Stimulated activated naive CD8-positive, alpha-beta T cell treated with anti-CD3 and anti-CD28 coated beads, Interleukin-15, Interleukin-2, amounts not matched to agents 100 U/mL and 50 U/mL, for 24 hours (primary cell): ENCODE measurements at regions not wholly inside any gene's neighbourhood (a gene's known extent, or its start where the extent isn't known, plus 50 kb on each side); places are given as distances from the start of the nearest gene placed in this dataset.

Experiments used
- ATAC-seq: fragments of 150-1000 bp; cut with Tn5 transposase; one replicate; pipeline ENCODE4 v1.10.0; 2021
- DNase-seq: peaks from one replicate; pipeline ENCODE4 v3.0.0; 2021

GRCh38 chr14:104440297-104440956, 139.1 kb upstream of the C14orf180 start:
- no peak for ATAC-seq
- DNase-seq = no peak

- no peak for ATAC-seq
- DNase-seq = no peak
Observed at GRCh38 chr14:104441275-104442106, 138.1 kb upstream of the C14orf180 start.

- no peak for DNase-seq
- ATAC-seq = no peak
Observed at GRCh38 chr14:104442107-104442551, 137.4 kb upstream of the C14orf180 start.

GRCh38 chr14:104442631-104443390, 136.8 kb upstream of the C14orf180 start:
- ATAC-seq (no peak), DNase-seq (no peak)

GRCh38 chr14:104443391-104444158, 136.0 kb upstream of the C14orf180 start:
- peak; percentile 42 for ATAC-seq
- DNase-seq = no peak

- no peak for ATAC-seq
- DNase-seq = no peak
Observed at GRCh38 chr14:104444159-104445030, 135.2 kb upstream of the C14orf180 start.

GRCh38 chr14:104445086-104445485, 134.5 kb upstream of the C14orf180 start:
- no peak for ATAC-seq
- DNase-seq = no peak

- no peak for ATAC-seq
- DNase-seq = no peak
Observed at GRCh38 chr14:104445832-104446381, 133.7 kb upstream of the C14orf180 start.

GRCh38 chr14:104446611-104447010, 133.0 kb upstream of the C14orf180 start:
- ATAC-seq = no peak
- no peak for DNase-seq

- ATAC-seq (no peak), DNase-seq (no peak)
Observed at GRCh38 chr14:104447750-104448149, 131.8 kb upstream of the C14orf180 start.

- ATAC-seq = no peak
Observed at GRCh38 chr14:104448321-104448720, 131.2 kb upstream of the C14orf180 start.

GRCh38 chr14:104448721-104449120, 130.8 kb upstream of the C14orf180 start:
- ATAC-seq = no peak
- DNase-seq = no peak

More at GRCh38 chr14:104448321-104448720, 131.2 kb upstream of the C14orf180 start:
- no peak for DNase-seq

GRCh38 chr14:104450811-104451401, 128.7 kb upstream of the C14orf180 start:
- DNase-seq (no peak), ATAC-seq (no peak)

GRCh38 chr14:104451474-104451873, 128.1 kb upstream of the C14orf180 start:
- ATAC-seq (no peak), DNase-seq (no peak)

- ATAC-seq = no peak
Observed at GRCh38 chr14:104458845-104459244, 120.7 kb upstream of the C14orf180 start.

GRCh38 chr14:104460791-104461651, 118.5 kb upstream of the C14orf180 start:
- DNase-seq (no peak), ATAC-seq (no peak)

More at GRCh38 chr14:104458845-104459244, 120.7 kb upstream of the C14orf180 start:
- no peak for DNase-seq

- no peak for DNase-seq
- ATAC-seq = no peak
Observed at GRCh38 chr14:104461676-104462449, 117.7 kb upstream of the C14orf180 start.
